ENCODE measurements at regions not wholly inside any gene's neighbourhood (a gene's known extent, or its start where the extent isn't known, plus 50 kb on each side); places are given as distances from the start of the nearest gene placed in this dataset.
A peak's percentile ranks its signal among the peaks of the same experiment; 100 is the strongest.
"Not testable (repeated sequence)": the region's sequence is repeated elsewhere in the genome, so short reads cannot be mapped to it uniquely, and the experiment has no call there.

DNA sequence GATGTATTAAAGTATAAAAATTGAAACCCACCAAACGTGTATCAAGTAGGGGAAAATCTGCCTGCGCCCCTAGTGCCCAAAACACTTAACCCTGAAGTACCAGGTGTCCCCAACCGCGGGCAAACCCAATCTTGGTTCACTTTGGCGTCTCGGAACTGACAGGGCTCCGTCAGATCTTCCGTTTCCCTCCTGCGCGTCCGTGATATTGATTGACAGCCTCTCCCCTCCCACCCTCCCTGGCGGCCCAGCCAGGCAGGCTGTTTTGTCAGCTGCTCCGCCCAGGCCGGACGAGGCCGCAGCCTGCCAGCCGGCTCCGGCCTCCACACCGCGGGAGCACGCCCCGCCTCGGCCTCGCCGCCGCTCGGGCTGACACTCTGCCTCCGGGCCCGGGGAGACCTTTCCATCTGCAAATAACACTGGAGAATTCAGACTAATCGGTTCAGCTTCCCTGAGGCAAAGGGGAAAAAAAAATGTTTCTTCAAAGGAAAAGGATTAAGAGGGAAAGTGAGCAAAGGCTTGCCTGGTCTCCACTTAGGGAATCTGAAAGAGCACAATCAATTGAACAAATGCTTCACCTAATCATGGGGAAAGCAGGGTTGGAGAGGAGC lies 234.9 kb upstream of the MCHR2 start:
- H3K27ac ChIP-seq, result peak overlapping the region in 1 of 4 donors; percentile 4
- intact Hi-C loops (cut with DNase I), result no loop called here
- no peaks in the 10 kb centered on the region for H3K27me3 ChIP-seq
- peak overlapping the region; percentile 11 to 48 (median 42) for H3K4me3 ChIP-seq
- no peaks in the 10 kb centered on the region for H3K9me3 ChIP-seq
- peaks cover 0 to 5% (median 0%) of the 10 kb centered on the region in 4 donors for H3K4me1 ChIP-seq
- DNase-seq, result peak; percentile 63
- TF ChIP-seq, protein P1, sequence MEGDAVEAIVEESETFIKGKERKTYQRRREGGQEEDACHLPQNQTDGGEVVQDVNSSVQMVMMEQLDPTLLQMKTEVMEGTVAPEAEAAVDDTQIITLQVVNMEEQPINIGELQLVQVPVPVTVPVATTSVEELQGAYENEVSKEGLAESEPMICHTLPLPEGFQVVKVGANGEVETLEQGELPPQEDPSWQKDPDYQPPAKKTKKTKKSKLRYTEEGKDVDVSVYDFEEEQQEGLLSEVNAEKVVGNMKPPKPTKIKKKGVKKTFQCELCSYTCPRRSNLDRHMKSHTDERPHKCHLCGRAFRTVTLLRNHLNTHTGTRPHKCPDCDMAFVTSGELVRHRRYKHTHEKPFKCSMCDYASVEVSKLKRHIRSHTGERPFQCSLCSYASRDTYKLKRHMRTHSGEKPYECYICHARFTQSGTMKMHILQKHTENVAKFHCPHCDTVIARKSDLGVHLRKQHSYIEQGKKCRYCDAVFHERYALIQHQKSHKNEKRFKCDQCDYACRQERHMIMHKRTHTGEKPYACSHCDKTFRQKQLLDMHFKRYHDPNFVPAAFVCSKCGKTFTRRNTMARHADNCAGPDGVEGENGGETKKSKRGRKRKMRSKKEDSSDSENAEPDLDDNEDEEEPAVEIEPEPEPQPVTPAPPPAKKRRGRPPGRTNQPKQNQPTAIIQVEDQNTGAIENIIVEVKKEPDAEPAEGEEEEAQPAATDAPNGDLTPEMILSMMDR (IDR thresholded peaks at IDR 0.05), result no peak
- TF ChIP-seq POLR2AphosphoS5 (IDR thresholded peaks at IDR 0.05) (no peak), POLR2A (IDR thresholded peaks at IDR 0.05) (no peak), EP300 (IDR thresholded peaks at IDR 0.05) (no peak)
- H3K36me3 ChIP-seq, result no peaks in the 10 kb centered on the region
- 1% methylated on average over 30 of the region's 30 CpGs for WGBS, 2 donors

- Histone ChIP-seq H3K4me3 (peak overlapping the region; percentile 11 to 48 (median 42)), H3K9me3 (no peaks in the 10 kb centered on the region), H3K27me3 (no peaks in the 10 kb centered on the region), H3K27ac (no peak overlapping the region), H3K36me3 (no peaks in the 10 kb centered on the region), H3K4me1 (peaks cover 0 to 5% (median 0%) of the 10 kb centered on the region in 4 donors)
- DNase-seq, result no peak
- TF ChIP-seq POLR2AphosphoS5 (IDR thresholded peaks at IDR 0.05), result no peak
- TF ChIP-seq, protein P1 (IDR thresholded peaks at IDR 0.05), result no peak
- no peak for TF ChIP-seq EP300 (IDR thresholded peaks at IDR 0.05)
- no peak for TF ChIP-seq POLR2A (IDR thresholded peaks at IDR 0.05)
- intact Hi-C loops (cut with DNase I), result no loop called here
- 4 to 15% methylated on average over 8 of the region's 8 CpGs for WGBS, 2 donors
These were observed 234.4 kb upstream of the MCHR2 start for GRCh38 chr6:100228437-100228833.

DNA sequence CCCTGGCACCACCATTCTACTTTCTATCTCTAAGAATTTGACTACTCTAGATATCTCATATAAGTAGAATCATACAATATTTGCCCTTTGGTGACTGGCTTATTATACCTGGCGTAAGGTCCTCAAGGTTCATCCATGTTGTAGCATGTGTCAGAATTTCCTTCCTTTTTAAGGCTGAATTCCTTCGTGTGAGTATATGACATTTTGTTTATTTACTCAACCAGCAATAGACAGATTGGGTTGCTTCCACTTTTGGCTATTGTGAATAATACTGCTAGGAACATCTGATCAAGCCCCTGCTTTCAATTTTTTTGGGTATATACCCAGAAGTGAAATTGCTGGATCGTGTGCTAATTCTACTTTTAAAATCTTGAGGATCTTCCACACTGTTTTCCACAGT lies 232.8 kb upstream of the MCHR2 start:
- no peak overlapping the region for H3K4me3 ChIP-seq
- H3K27ac ChIP-seq, result no peak overlapping the region
- no peaks in the 10 kb centered on the region for H3K9me3 ChIP-seq
- peaks cover 0 to 5% (median 0%) of the 10 kb centered on the region in 4 donors for H3K4me1 ChIP-seq
- DNase-seq, result no peak
- TF ChIP-seq POLR2A (IDR thresholded peaks at IDR 0.05) (no peak), POLR2AphosphoS5 (IDR thresholded peaks at IDR 0.05) (no peak), EP300 (IDR thresholded peaks at IDR 0.05) (no peak)
- TF ChIP-seq, protein P1 (IDR thresholded peaks at IDR 0.05), result no peak
- H3K27me3 ChIP-seq, result no peaks in the 10 kb centered on the region
- H3K36me3 ChIP-seq, result no peaks in the 10 kb centered on the region
- intact Hi-C loops (cut with DNase I), result no loop called here
- WGBS, 2 donors, result 36 to 53% methylated on average over 3 of the region's 3 CpGs

DNA sequence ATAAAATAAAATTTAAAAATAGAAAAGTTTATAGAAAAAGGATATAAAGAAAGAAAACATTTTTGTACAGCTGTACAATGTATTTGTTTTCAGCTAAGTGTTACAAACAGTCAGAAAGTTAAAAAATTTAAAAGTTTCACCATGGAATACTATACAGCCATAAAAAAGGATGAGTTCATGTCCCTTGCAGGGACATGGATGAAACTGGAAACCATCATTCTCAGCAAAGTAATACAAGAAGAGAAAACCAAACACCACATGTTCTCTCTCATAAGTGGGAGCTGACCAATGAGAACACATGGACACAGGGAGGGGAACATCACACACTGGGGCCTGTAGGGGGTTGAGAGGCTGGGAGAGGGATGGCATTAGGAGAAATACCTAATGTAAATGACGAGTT lies 229.9 kb upstream of the MCHR2 start:
- H3K36me3 ChIP-seq; H3K4me3 ChIP-seq; DNase-seq; H3K27ac ChIP-seq; H3K9me3 ChIP-seq; H3K27me3 ChIP-seq; intact Hi-C loops (cut with DNase I); H3K4me1 ChIP-seq: not testable (repeated sequence)
- 79 to 87% methylated on average over 1 of the region's 1 CpG for WGBS, 2 donors

GRCh38 chr6:100220543-100220942 lies 226.5 kb upstream of the MCHR2 start:
- WGBS, 2 donors, result 76 to 84% methylated on average over 4 of the region's 4 CpGs
- intact Hi-C loops (cut with DNase I), result no loop called here

More at GRCh38 chr6:100220543-100220942, 226.5 kb upstream of the MCHR2 start:
- Histone ChIP-seq H3K27ac (no peak overlapping the region), H3K4me1 (no peaks in the 10 kb centered on the region), H3K27me3 (no peaks in the 10 kb centered on the region), H3K9me3 (no peaks in the 10 kb centered on the region), H3K36me3 (no peaks in the 10 kb centered on the region), H3K4me3 (no peak overlapping the region)
- TF ChIP-seq, protein P1 (IDR thresholded peaks at IDR 0.05), result no peak
- TF ChIP-seq POLR2AphosphoS5 (IDR thresholded peaks at IDR 0.05), result no peak
- DNase-seq, result no peak
